CD4-positive, alpha-beta T cell (primary cell): ENCODE measurements at regions not wholly inside any gene's neighbourhood (a gene's known extent, or its start where the extent isn't known, plus 50 kb on each side); places are given as distances from the start of the nearest gene placed in this dataset.

Experiments
- ATAC-seq: fragments of 200-7000 bp; cut with Tn5 transposase; one replicate; pipeline ENCODE4 v1.10.0; 2022; ENCODE audit warnings: mild to moderate bottlenecking; ENCODE audit not compliant: poor library complexity
- CTCF ChIA-PET: fragments of 350-600 bp; sonication (Branson Sonifier 250); formaldehyde crosslinking; loops from one replicate; lab custom pipeline; 2021; ENCODE audit warnings: antibody characterized with exemption, inconsistent platforms; lab: Charles Lee
- POLR2A ChIA-PET: fragments of 350-600 bp; sonication (Branson Sonifier 250); formaldehyde crosslinking; loops from one replicate; lab custom pipeline; 2021; ENCODE audit warnings: antibody characterized with exemption, inconsistent platforms; lab: Charles Lee
- DNase-seq, 14 experiments: peaks; one replicate each; pipeline ENCODE4 v3.0.0-alpha.2; 2013 to 2020; ENCODE audit warnings: mixed read lengths in 2 of 14
- H3K27ac ChIP-seq, 2 donors: one replicate each; pipeline versions ENCODE4 v1.5.1 to v1.7.0; 2013; ENCODE audit warnings: low read length in 2 of 2, low read depth in 1 of 2, mild to moderate bottlenecking in 1 of 2
- H3K27me3 ChIP-seq, 2 experiments: 1 replicate in 1 of 2; 2 replicates in 1 of 2; pipeline versions ENCODE4 v1.6.1 to v1.7.0; 2013; ENCODE audit warnings: low read length in 2 of 2, control low read depth in 1 of 2, mild to moderate bottlenecking in 1 of 2, moderate library complexity in 1 of 2; ENCODE audit not compliant: insufficient read depth in 2 of 2, control insufficient read depth in 1 of 2
- H3K36me3 ChIP-seq: one replicate; pipeline ENCODE4 v1.6.1; 2013; ENCODE audit warnings: low read length, control low read depth; ENCODE audit not compliant: insufficient read depth
- H3K4me1 ChIP-seq: one replicate; pipeline ENCODE4 v1.6.1; 2013; ENCODE audit warnings: low read length, control low read depth; ENCODE audit not compliant: insufficient read depth
- H3K4me3 ChIP-seq: one replicate; pipeline ENCODE4 v1.5.1; 2013; ENCODE audit warnings: mild to moderate bottlenecking, low read length, moderate library complexity
- H3K9me3 ChIP-seq, 2 experiments: 1 replicate in 1 of 2; 2 replicates in 1 of 2; pipeline versions ENCODE4 v1.6.1 to v1.7.0; 2013; ENCODE audit warnings: low read length in 2 of 2, mild to moderate bottlenecking in 2 of 2, control low read depth in 1 of 2, moderate library complexity in 1 of 2; ENCODE audit not compliant: control insufficient read depth in 1 of 2, insufficient read depth in 1 of 2
- H3K27ac Mint-ChIP-seq: one replicate; pipeline ENCODE4 v1.8.0; 2020; ENCODE audit warnings: mixed read lengths
- H3K27me3 Mint-ChIP-seq: one replicate; pipeline ENCODE4 v1.8.0; 2021; ENCODE audit warnings: mixed read lengths
- H3K36me3 Mint-ChIP-seq: one replicate; pipeline ENCODE4 v1.8.0; 2021; ENCODE audit warnings: low read depth, mixed read lengths
- H3K4me1 Mint-ChIP-seq: one replicate; pipeline ENCODE4 v1.8.0; 2021; ENCODE audit warnings: low read depth, mixed read lengths
- H3K4me3 Mint-ChIP-seq: one replicate; pipeline ENCODE4 v1.8.0; 2020; ENCODE audit warnings: mild to moderate bottlenecking, mixed read lengths
- H3K9me3 Mint-ChIP-seq: one replicate; pipeline ENCODE4 v1.8.0; 2020; ENCODE audit warnings: mixed read lengths
- intact Hi-C, 2 experiments: fragments of 100-400 bp; cut with DNase I in 1 of 2; cut with micrococcal nuclease in 1 of 2; formaldehyde crosslinking; loops; one replicate each; pipeline versions ENCODE4 v1.15.1 to v1.9.0; 2023 to 2025; cut with DNase I, micrococcal nuclease
- TF ChIP-seq, protein P1 (sequence below): fragments of 200-600 bp; IDR thresholded peaks from one replicate; pipeline ENCODE4 v1.8.0; 2022; ENCODE audit warnings: antibody characterized with exemption, mild to moderate bottlenecking

DNA sequence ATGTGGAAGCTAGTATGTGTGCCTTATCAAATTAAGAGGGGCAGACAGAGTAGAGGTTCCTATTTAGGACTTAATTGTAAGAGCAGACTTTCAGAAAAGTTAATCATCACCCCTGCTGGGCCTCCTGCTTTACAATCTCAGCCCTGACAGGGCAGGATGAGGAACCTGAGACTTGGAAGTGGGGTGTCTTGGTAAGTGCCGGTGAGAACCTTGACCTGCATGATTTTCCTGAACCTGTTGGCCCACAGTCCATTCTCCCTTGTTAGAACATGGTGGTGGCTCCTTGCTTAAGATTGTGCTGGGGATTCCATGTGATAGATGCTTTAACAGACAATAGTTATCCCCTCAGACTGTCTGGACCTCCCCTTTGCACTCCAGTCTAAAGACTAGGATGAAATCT is 141.7 kb upstream of the TMEM72 start:
- POLR2A ChIA-PET: no interaction called here
- no peak overlapping the region for H3K4me3 Mint-ChIP-seq

DNA sequence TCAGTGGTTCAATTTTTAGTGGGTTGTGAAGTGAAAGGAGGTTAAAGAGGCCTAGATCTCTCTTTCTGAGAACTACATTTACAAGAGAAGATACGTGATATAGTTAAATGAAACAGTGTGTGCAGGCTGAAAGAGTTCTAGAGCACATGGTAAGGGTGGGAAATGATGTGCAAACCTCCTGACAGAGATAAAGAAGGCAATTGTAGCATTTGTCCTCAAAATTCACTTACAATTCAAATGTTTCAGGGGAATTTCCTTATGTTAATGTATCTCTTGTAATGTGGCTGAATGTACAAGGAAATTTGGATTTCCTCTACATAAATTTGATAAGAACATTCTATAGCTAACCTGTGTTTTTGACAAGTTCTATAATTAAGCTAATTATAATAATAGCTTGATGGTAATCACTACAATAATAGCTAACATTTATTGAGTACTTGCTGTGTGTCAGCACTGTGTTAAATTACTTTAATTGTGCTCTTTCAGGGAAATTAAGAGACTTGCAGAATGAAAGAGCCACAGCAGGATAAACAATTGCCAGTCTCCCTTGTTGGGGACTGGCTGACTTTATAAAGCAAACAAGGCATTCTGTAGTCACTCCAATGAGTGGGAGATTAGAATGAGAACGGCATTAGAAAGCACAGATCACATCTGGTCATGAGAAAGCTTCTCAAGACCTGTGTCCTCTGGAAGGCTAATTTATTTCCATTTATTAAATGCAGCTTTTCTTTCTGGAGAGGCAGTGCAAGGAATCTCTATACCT is 139.7 kb upstream of the TMEM72 start:
- Histone ChIP-seq H3K27ac (no peak overlapping the region), H3K4me1 (no peaks in the 10 kb centered on the region), H3K27me3 (peaks cover 0 to 2% of the 10 kb centered on the region in 2 experiments), H3K9me3 (no peaks in the 10 kb centered on the region), H3K36me3 (no peaks in the 10 kb centered on the region), H3K4me3 (no peak overlapping the region)
- TF ChIP-seq, protein P1, sequence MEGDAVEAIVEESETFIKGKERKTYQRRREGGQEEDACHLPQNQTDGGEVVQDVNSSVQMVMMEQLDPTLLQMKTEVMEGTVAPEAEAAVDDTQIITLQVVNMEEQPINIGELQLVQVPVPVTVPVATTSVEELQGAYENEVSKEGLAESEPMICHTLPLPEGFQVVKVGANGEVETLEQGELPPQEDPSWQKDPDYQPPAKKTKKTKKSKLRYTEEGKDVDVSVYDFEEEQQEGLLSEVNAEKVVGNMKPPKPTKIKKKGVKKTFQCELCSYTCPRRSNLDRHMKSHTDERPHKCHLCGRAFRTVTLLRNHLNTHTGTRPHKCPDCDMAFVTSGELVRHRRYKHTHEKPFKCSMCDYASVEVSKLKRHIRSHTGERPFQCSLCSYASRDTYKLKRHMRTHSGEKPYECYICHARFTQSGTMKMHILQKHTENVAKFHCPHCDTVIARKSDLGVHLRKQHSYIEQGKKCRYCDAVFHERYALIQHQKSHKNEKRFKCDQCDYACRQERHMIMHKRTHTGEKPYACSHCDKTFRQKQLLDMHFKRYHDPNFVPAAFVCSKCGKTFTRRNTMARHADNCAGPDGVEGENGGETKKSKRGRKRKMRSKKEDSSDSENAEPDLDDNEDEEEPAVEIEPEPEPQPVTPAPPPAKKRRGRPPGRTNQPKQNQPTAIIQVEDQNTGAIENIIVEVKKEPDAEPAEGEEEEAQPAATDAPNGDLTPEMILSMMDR: no peak
- CTCF ChIA-PET: no interaction called here
- H3K27ac Mint-ChIP-seq: no peak overlapping the region
- H3K4me3 Mint-ChIP-seq: no peak overlapping the region
- ATAC-seq (no peak), DNase-seq (no peak)
- intact Hi-C loops: no loop called here
- no peaks in the 10 kb centered on the region for H3K4me1 Mint-ChIP-seq
- peaks cover 18% of the 10 kb centered on the region for H3K27me3 Mint-ChIP-seq
- H3K9me3 Mint-ChIP-seq: no peaks in the 10 kb centered on the region
- POLR2A ChIA-PET: no interaction called here
- H3K36me3 Mint-ChIP-seq: no peaks in the 10 kb centered on the region

More for the DNA sequence above, 141.7 kb upstream of the TMEM72 start:
- CTCF ChIA-PET: no interaction called here
- intact Hi-C loops: no loop called here
- Histone ChIP-seq H3K4me1 (no peaks in the 10 kb centered on the region), H3K4me3 (no peak overlapping the region), H3K36me3 (no peaks in the 10 kb centered on the region), H3K9me3 (peaks cover 0 to 2% of the 10 kb centered on the region in 2 experiments), H3K27ac (no peak overlapping the region), H3K27me3 (peaks cover 0 to 2% of the 10 kb centered on the region in 2 experiments)
- peaks cover 18% of the 10 kb centered on the region for H3K27me3 Mint-ChIP-seq
- no peak for ATAC-seq
- TF ChIP-seq, protein P1: no peak
- no peak for DNase-seq
- no peak overlapping the region for H3K27ac Mint-ChIP-seq
- no peaks in the 10 kb centered on the region for H3K9me3 Mint-ChIP-seq
- H3K36me3 Mint-ChIP-seq: no peaks in the 10 kb centered on the region
- no peaks in the 10 kb centered on the region for H3K4me1 Mint-ChIP-seq

DNA sequence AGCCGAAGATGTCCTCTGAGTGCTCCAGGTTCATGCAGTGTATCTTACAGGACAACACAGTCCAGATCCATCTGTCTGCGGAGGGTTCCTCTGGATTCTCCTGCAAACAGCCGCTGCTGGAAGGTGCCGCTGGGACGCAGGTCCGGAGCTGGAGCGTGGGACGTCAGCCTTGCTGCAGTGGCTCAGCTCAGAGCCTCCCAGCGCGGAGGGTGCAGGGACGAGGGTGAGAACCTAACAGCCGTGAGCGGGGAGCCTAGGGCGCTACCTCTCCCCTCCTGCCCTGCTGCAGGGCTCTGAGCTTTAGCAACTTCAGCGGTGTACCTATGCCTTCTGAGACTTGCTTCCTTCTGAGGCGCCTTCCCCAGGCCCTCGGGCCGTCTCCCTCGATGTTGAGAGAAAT is 137.6 kb upstream of the TMEM72 start:
- Histone ChIP-seq H3K4me3 (no peak overlapping the region), H3K27ac (no peak overlapping the region), H3K4me1 (no peaks in the 10 kb centered on the region), H3K27me3 (peaks cover 0 to 2% of the 10 kb centered on the region in 2 experiments), H3K9me3 (no peaks in the 10 kb centered on the region), H3K36me3 (no peaks in the 10 kb centered on the region)
- DNase-seq (no peak), ATAC-seq (no peak)
- Mint-ChIP-seq H3K27ac (no peak overlapping the region), H3K4me3 (no peak overlapping the region), H3K36me3 (no peaks in the 10 kb centered on the region), H3K27me3 (peaks cover 21% of the 10 kb centered on the region), H3K4me1 (no peaks in the 10 kb centered on the region), H3K9me3 (no peaks in the 10 kb centered on the region)
- ChIA-PET CTCF (no interaction called here), POLR2A (no interaction called here)
- intact Hi-C loops: no loop called here
- TF ChIP-seq, protein P1: no peak
